GM12891 (cell line): ENCODE measurements at regions not wholly inside any gene's neighbourhood (a gene's known extent, or its start where the extent isn't known, plus 50 kb on each side); places are given as distances from the start of the nearest gene placed in this dataset.

ENCODE experiments used
- DNase-seq: peaks from one replicate; pipeline ENCODE4 v3.0.0; 2011; ENCODE audit warnings: low spot score; ENCODE audit not compliant: insufficient read length
- FAIRE-seq: peaks from 2 replicates; lab custom pipeline; 2011; peaks lifted over from hg19 to GRCh38; lab: Jason Lieb, UNC
- PAX5 ChIP-seq: IDR thresholded peaks from 2 replicates; pipeline ENCODE4 v1.6.1; 2011; ENCODE audit warnings: low read length, moderate library complexity, mild to moderate bottlenecking; ENCODE audit not compliant: insufficient read depth, severe bottlenecking
- POLR2A ChIP-seq: IDR thresholded peaks from 2 replicates; pipeline ENCODE4 v1.6.1; 2011; ENCODE audit warnings: low read depth, low read length, control low read depth
- POLR2AphosphoS5 ChIP-seq: IDR thresholded peaks from 2 replicates; pipeline ENCODE4 v1.6.1; 2011; ENCODE audit warnings: low read depth, low read length, control low read depth
- POU2F2 ChIP-seq: IDR thresholded peaks from 2 replicates; pipeline ENCODE4 v1.6.1; 2011; ENCODE audit warnings: low read depth, mild to moderate bottlenecking, control low read depth, low read length, moderate library complexity
- SPI1 ChIP-seq: IDR thresholded peaks from 2 replicates; pipeline ENCODE4 v1.6.1; 2011; ENCODE audit warnings: low read depth, low read length, control low read depth
- TAF1 ChIP-seq: IDR thresholded peaks from 2 replicates; pipeline ENCODE4 v1.6.1; 2011; ENCODE audit warnings: low read depth, low read length, control low read depth

DNA sequence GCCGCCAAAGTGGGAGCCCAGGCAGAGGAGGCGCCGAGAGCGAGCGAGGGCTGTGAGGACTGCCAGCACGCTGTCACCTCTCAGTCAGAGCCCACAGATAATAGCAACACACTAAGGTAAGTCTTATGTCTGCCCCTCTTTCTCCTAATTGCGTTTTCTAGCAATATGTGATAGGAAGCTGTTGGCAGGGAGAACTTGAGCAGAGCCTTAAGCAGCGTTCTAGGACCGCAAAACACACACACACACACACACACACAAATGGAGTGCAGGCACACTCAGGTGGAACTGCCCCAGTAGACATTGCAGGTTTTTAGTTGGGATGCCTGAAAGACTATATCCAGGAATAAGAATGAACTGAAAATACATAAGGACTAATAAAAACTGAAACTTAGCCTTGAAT, 1188.5 kb downstream of the NXPH1 start:
- FAIRE-seq (no peak), DNase-seq (no peak)
- TF ChIP-seq POLR2A (no peak), POLR2AphosphoS5 (no peak), PAX5 (no peak), TAF1 (no peak), POU2F2 (no peak), SPI1 (no peak)

DNA sequence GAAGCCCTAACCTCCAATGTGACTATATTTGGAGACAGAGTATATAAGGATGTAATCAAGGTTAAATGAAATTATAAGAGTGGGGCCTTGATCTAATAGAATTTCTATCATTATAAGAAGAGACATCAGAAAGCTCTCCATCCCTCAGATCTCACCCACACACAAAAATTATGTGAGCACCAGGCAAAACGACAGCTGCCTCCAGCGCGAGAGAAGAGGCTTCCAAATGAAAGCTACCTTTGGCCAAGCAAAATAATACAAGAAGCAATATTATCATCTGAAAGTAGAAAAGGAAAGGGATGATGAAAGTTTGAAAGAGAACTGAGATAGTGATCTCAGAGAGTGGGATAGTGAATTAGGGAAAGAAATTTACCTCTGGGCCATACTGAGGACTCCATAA, 1192.5 kb downstream of the NXPH1 start:
- DNase-seq: no peak
- no peak for FAIRE-seq
- no peak for TF ChIP-seq POLR2AphosphoS5
- TF ChIP-seq SPI1: no peak
- TF ChIP-seq TAF1: no peak
- TF ChIP-seq POLR2A: no peak
- TF ChIP-seq POU2F2: no peak
- TF ChIP-seq PAX5: no peak

DNA sequence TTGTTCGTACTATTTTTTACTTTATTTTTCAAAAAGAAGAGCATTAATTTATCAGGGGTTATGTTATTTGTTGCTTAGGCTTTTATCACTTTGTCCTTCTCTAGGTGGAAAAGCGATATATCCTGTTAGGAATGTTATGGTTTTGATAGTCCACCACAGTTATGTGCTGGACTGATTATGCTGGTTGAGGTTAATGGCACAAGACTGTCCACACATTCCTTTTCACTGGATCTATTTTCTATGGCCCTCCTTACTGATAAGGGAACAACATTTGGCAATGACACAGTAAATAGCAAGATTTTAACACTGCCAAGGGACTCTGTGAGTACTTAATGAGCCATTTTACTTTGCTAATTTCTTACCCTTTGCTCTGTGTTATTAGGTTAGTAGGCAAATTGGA, 1212.3 kb downstream of the NXPH1 start:
- no peak for DNase-seq
- no peak for FAIRE-seq
- no peak for TF ChIP-seq TAF1
- TF ChIP-seq POLR2A: no peak
- no peak for TF ChIP-seq PAX5
- TF ChIP-seq POLR2AphosphoS5: no peak
- TF ChIP-seq SPI1: no peak
- TF ChIP-seq POU2F2: no peak

DNA sequence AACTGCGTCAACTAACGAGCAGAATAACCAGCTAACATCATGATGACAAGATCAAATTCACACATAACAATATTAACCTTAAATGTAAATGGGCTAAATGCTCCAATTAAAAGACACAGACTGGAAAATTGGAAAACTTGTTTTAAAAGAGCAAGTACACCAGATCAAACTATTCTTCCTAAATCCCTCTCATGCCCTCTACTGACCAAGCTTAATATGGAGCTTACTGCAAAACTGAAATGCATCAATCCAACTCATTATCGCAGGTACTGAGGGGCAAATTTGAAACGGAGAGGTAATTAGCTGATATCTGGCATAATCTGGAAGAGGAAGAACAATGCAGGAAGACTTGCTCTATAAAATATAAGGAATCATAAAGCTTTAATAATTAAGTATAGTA, 1223.8 kb downstream of the NXPH1 start:
- no peak for TF ChIP-seq SPI1
- no peak for TF ChIP-seq TAF1
- no peak for TF ChIP-seq POU2F2
- no peak for TF ChIP-seq POLR2AphosphoS5
- no peak for FAIRE-seq
- DNase-seq: no peak

DNA sequence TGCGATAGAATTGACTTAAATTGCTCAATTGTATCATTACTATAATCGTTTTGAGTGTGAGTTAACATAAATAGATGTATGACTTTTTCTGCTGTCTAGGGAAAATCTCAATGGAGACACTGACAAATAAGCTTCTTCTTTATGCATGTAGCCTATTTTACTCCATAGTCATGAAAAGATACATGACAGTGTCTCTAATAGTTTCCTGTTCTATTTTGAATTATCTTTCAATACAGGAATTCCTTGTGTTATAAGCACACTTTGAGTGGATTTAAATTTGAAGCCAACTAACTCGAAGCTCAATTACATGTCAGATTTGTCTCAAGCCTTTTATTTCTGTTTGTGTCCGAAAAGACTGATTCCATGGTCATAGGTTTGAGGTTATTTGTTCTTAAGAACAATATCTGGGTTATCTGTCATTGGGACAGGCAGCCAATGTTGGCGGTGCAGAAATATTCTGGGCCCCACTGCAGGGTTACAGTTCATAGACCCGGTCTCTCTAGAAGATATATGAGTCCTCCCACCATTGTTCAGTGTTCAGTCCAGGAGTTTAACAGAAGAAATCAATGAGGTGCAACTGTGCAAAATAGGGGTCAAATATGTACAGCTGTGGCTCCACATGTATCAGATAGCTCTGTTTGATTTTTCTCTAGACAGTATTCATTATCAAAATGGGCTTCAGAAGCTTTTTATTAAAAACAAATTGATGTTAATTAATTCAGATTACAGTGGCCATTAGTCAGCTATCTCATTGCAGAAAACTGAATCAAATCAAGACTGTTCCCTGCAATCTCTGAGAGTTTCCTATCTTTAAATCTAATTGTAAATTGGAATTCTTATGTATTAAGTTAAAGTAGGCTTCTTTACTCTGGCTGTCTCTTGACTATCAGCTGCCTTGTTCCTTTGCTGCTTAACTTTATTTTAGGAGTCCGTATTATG, 1238.8 kb downstream of the NXPH1 start:
- DNase-seq (no peak), FAIRE-seq (no peak)
- TF ChIP-seq TAF1 (no peak), POLR2A (no peak), POLR2AphosphoS5 (no peak), POU2F2 (no peak)

DNA sequence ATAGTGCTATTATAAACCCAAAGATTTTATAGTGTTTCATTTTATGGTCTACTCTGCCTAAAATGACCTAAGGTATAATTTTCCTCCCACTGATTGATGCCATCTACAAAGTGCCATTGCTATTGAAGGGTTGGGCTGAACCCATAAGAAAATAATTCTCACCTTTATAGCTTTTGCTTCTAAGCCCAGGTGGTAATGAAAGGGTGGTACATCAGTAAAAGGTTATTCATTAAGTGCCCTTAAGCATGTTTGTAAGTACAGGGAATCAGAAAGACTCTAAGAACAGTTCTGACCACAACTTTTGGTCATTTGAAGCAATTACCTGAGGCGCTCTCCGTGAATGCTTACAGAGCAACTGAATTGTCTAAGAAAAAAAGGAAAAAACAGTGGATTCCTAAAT, 1247.3 kb downstream of the NXPH1 start:
- DNase-seq (no peak), FAIRE-seq (no peak)
- TF ChIP-seq POLR2A: no peak
- TF ChIP-seq PAX5: no peak
- TF ChIP-seq POLR2AphosphoS5: no peak
- no peak for TF ChIP-seq TAF1
- TF ChIP-seq POU2F2: no peak
- TF ChIP-seq SPI1: no peak

DNA sequence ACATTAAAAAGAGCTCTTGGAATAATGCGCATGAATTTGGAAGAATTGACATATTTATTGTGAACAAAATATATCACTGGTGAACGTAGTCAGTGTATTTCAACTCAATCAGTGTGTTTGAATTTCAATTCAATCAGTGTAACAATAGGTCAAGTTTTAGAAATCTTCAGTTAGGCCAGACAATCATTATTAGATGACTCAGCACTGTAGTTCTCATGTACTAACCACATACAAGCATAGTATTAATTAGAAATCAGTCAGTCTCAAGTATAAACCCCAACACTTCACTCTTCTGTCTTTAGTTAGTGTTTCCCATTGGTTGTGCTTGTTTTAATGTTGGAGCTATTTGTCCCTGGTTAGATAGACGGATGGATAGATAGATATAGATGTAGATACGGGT, 1247.9 kb downstream of the NXPH1 start:
- DNase-seq (no peak), FAIRE-seq (no peak)
- TF ChIP-seq POU2F2: no peak
- TF ChIP-seq SPI1: no peak
- TF ChIP-seq TAF1: no peak
- no peak for TF ChIP-seq POLR2A
- no peak for TF ChIP-seq POLR2AphosphoS5
- no peak for TF ChIP-seq PAX5

DNA sequence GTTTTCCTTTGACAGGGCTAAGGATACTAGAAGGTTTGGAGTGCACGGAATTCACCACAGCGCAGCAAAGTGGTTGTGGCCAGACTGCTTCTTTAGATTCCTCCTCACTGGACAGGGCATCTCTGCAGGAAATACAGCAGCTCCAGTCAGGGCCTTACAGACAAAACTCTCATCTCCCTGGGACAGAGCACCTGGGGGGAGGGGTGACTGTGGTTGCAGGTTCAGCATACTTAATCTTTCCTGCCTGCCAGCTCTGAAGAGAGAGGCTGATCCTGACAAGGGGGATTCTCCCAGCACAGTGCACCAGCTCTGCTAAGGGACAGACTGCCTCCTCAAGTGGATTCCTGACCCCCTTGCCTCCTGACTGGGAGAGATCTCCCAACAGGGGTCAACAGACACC, 1257.9 kb downstream of the NXPH1 start:
- TF ChIP-seq POU2F2 (no peak), TAF1 (no peak), POLR2AphosphoS5 (no peak), PAX5 (no peak), SPI1 (no peak), POLR2A (no peak)
- FAIRE-seq (no peak), DNase-seq (no peak)

DNA sequence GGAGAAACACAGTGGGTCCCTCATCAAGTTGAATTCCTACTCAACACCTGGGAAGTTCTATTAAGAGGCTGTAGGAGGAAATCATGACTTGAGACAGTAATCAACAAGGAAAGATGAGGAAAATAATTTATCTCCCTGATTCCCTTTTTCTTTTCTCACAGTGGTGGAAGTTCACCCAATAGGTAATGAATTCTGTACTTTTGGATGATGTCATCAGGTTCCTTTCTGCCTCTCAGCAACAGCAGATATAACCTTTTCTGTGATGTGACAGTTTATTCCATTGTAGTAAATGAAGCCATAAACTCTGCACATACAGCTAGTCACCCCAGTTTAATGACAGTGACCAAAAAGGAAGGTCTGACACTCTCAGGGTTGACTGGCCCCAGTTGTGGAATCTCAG, 1265.0 kb downstream of the NXPH1 start:
- no peak for DNase-seq

DNA sequence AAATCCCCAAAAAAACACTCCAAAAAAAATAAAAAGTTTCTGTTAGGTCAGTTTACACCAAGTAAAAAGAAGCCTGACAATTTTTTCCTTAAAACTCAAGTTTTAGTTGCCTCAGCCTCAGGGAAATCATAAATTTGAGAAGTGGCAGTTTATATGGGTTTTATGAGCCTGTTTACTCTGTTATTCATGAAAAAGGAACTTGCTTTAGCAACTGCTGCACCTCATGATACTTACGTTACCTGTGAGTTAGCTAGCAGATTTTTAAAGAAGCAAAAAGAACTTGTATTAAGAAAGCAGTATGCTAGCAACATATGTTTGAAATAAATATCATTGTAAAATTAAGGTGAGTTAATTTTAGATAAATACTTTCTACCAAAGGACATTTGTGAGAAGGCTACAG, 1264.5 kb upstream of the PHF14 start:
- FAIRE-seq (no peak), DNase-seq (no peak)
- TF ChIP-seq POLR2A (no peak), SPI1 (no peak), PAX5 (no peak), TAF1 (no peak), POLR2AphosphoS5 (no peak)

More for the DNA sequence above, 1265.0 kb downstream of the NXPH1 start:
- TF ChIP-seq TAF1: no peak
- no peak for TF ChIP-seq POLR2A
- TF ChIP-seq PAX5: no peak
- TF ChIP-seq POU2F2: no peak
- no peak for TF ChIP-seq POLR2AphosphoS5
- TF ChIP-seq SPI1: no peak
- FAIRE-seq: no peak
